HUES6 (cell line): ENCODE measurements at regions not wholly inside any gene's neighbourhood (a gene's known extent, or its start where the extent isn't known, plus 50 kb on each side); places are given as distances from the start of the nearest gene placed in this dataset.

Experiments used
- H3K27ac ChIP-seq: 2 replicates; pipeline ENCODE4 v1.7.0; 2013; ENCODE audit warnings: low read depth, mild to moderate bottlenecking, low read length, inconsistent platforms
- H3K27me3 ChIP-seq: 2 replicates; pipeline ENCODE4 v1.6.1; 2013; ENCODE audit warnings: low read length; ENCODE audit not compliant: control insufficient read depth, insufficient read depth
- H3K36me3 ChIP-seq: 2 replicates; pipeline ENCODE4 v1.6.1; 2013; ENCODE audit warnings: low read length; ENCODE audit not compliant: control insufficient read depth, insufficient read depth
- H3K4me1 ChIP-seq: 2 replicates; pipeline ENCODE4 v1.6.1; 2013; ENCODE audit warnings: low read length; ENCODE audit not compliant: control insufficient read depth, insufficient read depth
- H3K4me3 ChIP-seq: 2 replicates; pipeline ENCODE4 v1.5.1; 2013; ENCODE audit warnings: low read depth, low read length
- H3K9ac ChIP-seq: one replicate; pipeline ENCODE4 v1.6.1; 2013; ENCODE audit warnings: mild to moderate bottlenecking, low read length
- H3K9me3 ChIP-seq: 2 replicates; pipeline ENCODE4 v1.6.1; 2013; ENCODE audit warnings: low read depth, low read length; ENCODE audit not compliant: control insufficient read depth, insufficient read depth

DNA sequence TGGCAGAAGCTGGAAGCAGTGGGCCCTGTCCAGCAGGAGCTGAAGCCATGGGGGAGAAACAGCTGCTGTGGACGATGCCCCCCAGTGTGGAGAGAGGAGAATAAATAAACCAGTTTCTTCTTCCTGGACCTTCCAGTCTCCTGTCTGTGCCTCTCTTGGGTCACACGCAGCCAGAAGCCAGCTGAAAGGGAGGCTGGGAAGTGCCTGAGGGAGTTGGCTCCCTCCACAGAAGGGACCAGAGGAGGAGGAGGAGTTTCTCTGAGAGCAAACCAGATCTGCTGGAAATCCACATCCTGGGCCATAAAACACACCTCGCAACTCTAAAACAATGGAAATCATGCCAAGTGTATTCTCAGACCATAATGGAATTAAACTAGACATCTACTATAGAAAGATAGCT is 577.0 kb downstream of the CDH26 start:
- no peak overlapping the region for H3K9ac ChIP-seq
- H3K36me3 ChIP-seq = no peaks in the 10 kb centered on the region
- H3K27me3 ChIP-seq = no peaks in the 10 kb centered on the region
- no peak overlapping the region for H3K4me3 ChIP-seq
- no peaks in the 10 kb centered on the region for H3K9me3 ChIP-seq
- no peaks in the 10 kb centered on the region for H3K4me1 ChIP-seq
- no peak overlapping the region for H3K27ac ChIP-seq

DNA sequence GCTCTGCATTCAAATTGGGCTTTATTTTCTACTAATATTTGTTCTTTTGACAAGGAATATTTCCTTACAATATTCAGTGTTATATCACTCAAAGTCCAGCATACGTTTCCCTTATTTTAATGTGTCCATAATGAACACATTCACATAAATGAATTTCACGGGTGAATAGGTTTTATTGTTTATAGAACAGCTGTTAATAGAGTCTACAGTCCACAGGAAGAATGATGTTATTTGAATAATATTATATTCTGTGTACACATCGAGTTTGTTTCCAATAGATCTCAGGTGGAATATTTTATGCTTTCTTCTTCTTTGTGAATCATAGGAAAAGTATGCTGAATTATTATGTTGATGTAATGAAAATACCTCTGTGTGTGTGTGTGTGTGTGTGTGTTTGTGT is 582.4 kb downstream of the CDH26 start:
- no peak overlapping the region for H3K27ac ChIP-seq
- H3K4me3 ChIP-seq = no peak overlapping the region
- no peaks in the 10 kb centered on the region for H3K4me1 ChIP-seq
- no peaks in the 10 kb centered on the region for H3K27me3 ChIP-seq
- no peaks in the 10 kb centered on the region for H3K36me3 ChIP-seq
- no peak overlapping the region for H3K9ac ChIP-seq
- no peaks in the 10 kb centered on the region for H3K9me3 ChIP-seq

- H3K36me3 ChIP-seq = no peaks in the 10 kb centered on the region
- H3K27me3 ChIP-seq = no peaks in the 10 kb centered on the region
- H3K27ac ChIP-seq = no peak overlapping the region
- H3K9ac ChIP-seq = no peak overlapping the region
- no peaks in the 10 kb centered on the region for H3K9me3 ChIP-seq
- H3K4me3 ChIP-seq = no peak overlapping the region
- H3K4me1 ChIP-seq = no peaks in the 10 kb centered on the region
Observed at GRCh38 chr20:60541991-60542390, 583.8 kb downstream of the CDH26 start.

DNA sequence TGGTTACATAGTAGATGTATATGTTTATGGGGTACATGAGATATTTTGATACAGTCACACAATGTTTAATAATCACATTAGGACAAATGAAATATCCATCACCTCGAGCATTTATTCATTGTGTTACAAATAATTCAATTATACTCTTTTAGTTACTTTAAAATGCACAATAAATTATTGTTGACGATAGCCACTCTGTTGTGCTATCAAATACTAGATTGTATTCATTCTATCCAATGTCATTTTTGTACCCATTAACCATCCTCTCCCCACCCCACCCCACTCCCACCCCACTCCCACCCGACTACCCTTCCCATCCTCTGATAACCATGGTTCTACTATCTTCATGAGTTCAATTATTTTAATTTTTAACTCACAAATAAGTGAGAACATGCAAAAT is 585.4 kb downstream of the CDH26 start:
- no peak overlapping the region for H3K9ac ChIP-seq
- no peaks in the 10 kb centered on the region for H3K27me3 ChIP-seq
- no peaks in the 10 kb centered on the region for H3K9me3 ChIP-seq
- H3K4me3 ChIP-seq = no peak overlapping the region
- H3K27ac ChIP-seq = no peak overlapping the region
- no peaks in the 10 kb centered on the region for H3K4me1 ChIP-seq
- H3K36me3 ChIP-seq = no peaks in the 10 kb centered on the region

DNA sequence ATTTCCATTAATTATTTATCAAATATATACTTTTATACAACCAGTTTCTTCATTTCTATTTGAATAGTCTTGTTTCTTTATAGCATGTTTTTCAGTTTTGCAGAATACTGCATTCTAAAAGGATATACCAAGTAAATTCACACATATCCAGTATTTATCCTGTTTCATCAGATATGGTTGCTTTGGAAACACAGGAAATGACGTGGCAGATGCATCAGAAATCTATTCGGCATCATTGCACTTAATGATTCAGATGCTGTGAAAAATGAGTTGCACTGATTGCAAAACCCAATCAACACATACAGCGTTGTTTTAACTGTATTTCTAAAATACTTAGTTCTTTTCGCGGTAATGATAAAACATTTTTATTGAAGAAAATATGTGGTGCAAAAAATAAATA is 594.9 kb downstream of the CDH26 start:
- Histone ChIP-seq H3K27ac (no peak overlapping the region), H3K4me1 (no peaks in the 10 kb centered on the region), H3K9me3 (no peaks in the 10 kb centered on the region), H3K27me3 (no peaks in the 10 kb centered on the region; the same call in 1 of the 2 replicates), H3K36me3 (no peaks in the 10 kb centered on the region), H3K9ac (no peak overlapping the region), H3K4me3 (no peak overlapping the region)

DNA sequence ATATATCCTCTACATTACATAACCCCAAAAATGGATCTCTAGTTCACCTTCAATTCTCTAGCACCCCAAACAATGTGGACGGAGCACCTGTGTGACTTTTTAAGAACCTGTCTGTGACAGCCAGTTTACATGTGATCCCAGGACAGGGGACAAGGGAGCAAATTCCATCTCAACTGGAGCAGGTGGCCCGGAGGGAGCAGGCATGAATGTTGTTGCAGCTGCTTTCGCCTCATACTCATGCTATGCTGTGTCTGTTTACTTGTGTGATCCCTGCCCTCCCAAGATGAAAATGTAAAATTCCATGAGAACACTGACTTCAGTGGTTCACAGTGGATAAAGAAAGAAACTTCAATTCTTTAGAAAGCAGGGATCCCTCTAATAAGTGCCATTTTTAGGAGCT is 600.3 kb downstream of the CDH26 start:
- H3K9me3 ChIP-seq = no peaks in the 10 kb centered on the region

DNA sequence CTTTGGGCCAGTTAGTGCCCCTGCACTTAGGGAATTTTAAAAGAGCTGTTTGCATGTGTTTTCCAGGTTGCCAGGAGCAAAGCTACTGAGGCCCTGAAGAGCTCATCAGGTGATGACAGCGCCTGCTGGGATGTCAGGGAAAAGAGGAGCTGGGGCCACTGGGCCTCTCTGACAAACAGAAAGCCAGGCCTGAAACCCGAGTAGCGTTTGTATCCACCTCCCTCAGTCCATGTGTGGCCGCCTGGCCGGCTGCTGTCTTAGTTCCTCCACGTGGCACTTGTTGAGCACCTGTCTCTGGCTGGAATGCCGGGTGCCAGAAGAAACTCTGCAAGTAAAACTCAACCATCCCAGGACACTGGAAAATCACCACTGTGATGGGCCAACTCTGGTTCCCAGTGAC is 601.2 kb downstream of the CDH26 start:
- H3K9me3 ChIP-seq = no peaks in the 10 kb centered on the region
- H3K4me1 ChIP-seq = 0 out of 2 replicates have a peak, but pooled peaks cover 5% of the 10 kb centered on the region
- no peak overlapping the region for H3K4me3 ChIP-seq
- H3K27ac ChIP-seq = no peak overlapping the region
- H3K9ac ChIP-seq = no peak overlapping the region
- H3K27me3 ChIP-seq = no peaks in the 10 kb centered on the region
- no peaks in the 10 kb centered on the region for H3K36me3 ChIP-seq

More for the DNA sequence above, 600.3 kb downstream of the CDH26 start:
- no peaks in the 10 kb centered on the region; the same call in 1 of the 2 replicates for H3K27me3 ChIP-seq
- H3K27ac ChIP-seq = no peak overlapping the region
- H3K4me3 ChIP-seq = no peak overlapping the region
- H3K36me3 ChIP-seq = no peaks in the 10 kb centered on the region
- H3K9ac ChIP-seq = no peak overlapping the region
- H3K4me1 ChIP-seq = 0 out of 2 replicates have a peak, but pooled peaks cover 4% of the 10 kb centered on the region

- H3K27ac ChIP-seq = no peak overlapping the region
- H3K4me3 ChIP-seq = no peak overlapping the region
- H3K9ac ChIP-seq = no peak overlapping the region
- H3K27me3 ChIP-seq = no peaks in the 10 kb centered on the region
- H3K9me3 ChIP-seq = no peaks in the 10 kb centered on the region
- peaks cover 12% of the 10 kb centered on the region; the same call in 1 of the 2 replicates for H3K4me1 ChIP-seq
- no peaks in the 10 kb centered on the region for H3K36me3 ChIP-seq
Observed at GRCh38 chr20:60561052-60561451, 602.8 kb downstream of the CDH26 start.

GRCh38 chr20:60565083-60565482 is 606.9 kb downstream of the CDH26 start:
- H3K27ac ChIP-seq = no peak overlapping the region
- no peaks in the 10 kb centered on the region for H3K27me3 ChIP-seq
- H3K9ac ChIP-seq = no peak overlapping the region
- H3K4me1 ChIP-seq = peaks cover 8% of the 10 kb centered on the region; the same call in 1 of the 2 replicates
- no peaks in the 10 kb centered on the region for H3K36me3 ChIP-seq
- no peak overlapping the region for H3K4me3 ChIP-seq
- H3K9me3 ChIP-seq = no peaks in the 10 kb centered on the region

GRCh38 chr20:60565551-60565950 is 607.3 kb downstream of the CDH26 start:
- no peaks in the 10 kb centered on the region for H3K9me3 ChIP-seq
- H3K4me1 ChIP-seq = peaks cover 8% of the 10 kb centered on the region; the same call in 1 of the 2 replicates
- no peaks in the 10 kb centered on the region for H3K27me3 ChIP-seq
- no peak overlapping the region for H3K4me3 ChIP-seq
- H3K9ac ChIP-seq = no peak overlapping the region
- H3K36me3 ChIP-seq = no peaks in the 10 kb centered on the region
- no peak overlapping the region for H3K27ac ChIP-seq

GRCh38 chr20:60569116-60569515 is 610.9 kb downstream of the CDH26 start:
- H3K27me3 ChIP-seq = no peaks in the 10 kb centered on the region
- no peaks in the 10 kb centered on the region for H3K36me3 ChIP-seq
- H3K27ac ChIP-seq = no peak overlapping the region
- no peak overlapping the region for H3K4me3 ChIP-seq
- H3K4me1 ChIP-seq = peaks cover 8% of the 10 kb centered on the region; the same call in 1 of the 2 replicates
- no peaks in the 10 kb centered on the region for H3K9me3 ChIP-seq
- no peak overlapping the region for H3K9ac ChIP-seq
